ENCODE measurements at regions not wholly inside any gene's neighbourhood (a gene's known extent, or its start where the extent isn't known, plus 50 kb on each side); places are given as distances from the start of the nearest gene placed in this dataset.
"Not testable (repeated sequence)": the region's sequence is repeated elsewhere in the genome, so short reads cannot be mapped to it uniquely, and the experiment has no call there.

- not testable (repeated sequence) for H3K27me3 Mint-ChIP-seq (ENCODE audit: low read depth in 3 of 3); H3K4me3 Mint-ChIP-seq; DNase-seq; H3K4me1 Mint-ChIP-seq; H3K9me3 Mint-ChIP-seq; H3K27ac Mint-ChIP-seq; H3K36me3 Mint-ChIP-seq
Observed at GRCh38 chr1:143824266-143824665, 147.5 kb downstream of the FAM72C start.

- not testable (repeated sequence) for H3K9me3 Mint-ChIP-seq; H3K4me3 Mint-ChIP-seq; DNase-seq; H3K27me3 Mint-ChIP-seq (ENCODE audit: low read depth in 3 of 3); H3K27ac Mint-ChIP-seq; H3K4me1 Mint-ChIP-seq; H3K36me3 Mint-ChIP-seq
Observed at GRCh38 chr1:143820058-143820457, 151.7 kb downstream of the FAM72C start.

- not testable (repeated sequence) for H3K9me3 Mint-ChIP-seq; H3K27ac Mint-ChIP-seq; H3K36me3 Mint-ChIP-seq; H3K4me1 Mint-ChIP-seq; H3K27me3 Mint-ChIP-seq (ENCODE audit: low read depth in 3 of 3); H3K4me3 Mint-ChIP-seq; DNase-seq
Observed at GRCh38 chr1:143816369-143816768, 155.4 kb downstream of the FAM72C start.

- not testable (repeated sequence) for DNase-seq; H3K4me3 Mint-ChIP-seq; H3K27ac Mint-ChIP-seq; H3K4me1 Mint-ChIP-seq; H3K9me3 Mint-ChIP-seq; H3K36me3 Mint-ChIP-seq; H3K27me3 Mint-ChIP-seq (ENCODE audit: low read depth in 3 of 3)
Observed at GRCh38 chr1:143805374-143805773, 166.4 kb downstream of the FAM72C start.

GRCh38 chr1:143804707-143805356, 167.0 kb downstream of the FAM72C start:
- not testable (repeated sequence) for H3K4me1 Mint-ChIP-seq; H3K27ac Mint-ChIP-seq; DNase-seq; H3K27me3 Mint-ChIP-seq (ENCODE audit: low read depth in 3 of 3); H3K36me3 Mint-ChIP-seq; H3K4me3 Mint-ChIP-seq; H3K9me3 Mint-ChIP-seq

GRCh38 chr1:143803927-143804411, 167.8 kb downstream of the FAM72C start:
- H3K27ac Mint-ChIP-seq; H3K36me3 Mint-ChIP-seq; H3K27me3 Mint-ChIP-seq (ENCODE audit: low read depth in 3 of 3); H3K4me1 Mint-ChIP-seq; H3K9me3 Mint-ChIP-seq: not testable (repeated sequence)
- peak overlapping the region in 4 of 5 donors; percentile 59 to 83 (median 71) for H3K4me3 Mint-ChIP-seq
- DNase-seq, result peak in 2 of 3 donors; percentile 0 to 18

GRCh38 chr1:143803095-143803494, 168.7 kb downstream of the FAM72C start:
- H3K27me3 Mint-ChIP-seq (ENCODE audit: low read depth in 3 of 3); H3K4me3 Mint-ChIP-seq; H3K36me3 Mint-ChIP-seq; DNase-seq; H3K4me1 Mint-ChIP-seq; H3K27ac Mint-ChIP-seq; H3K9me3 Mint-ChIP-seq: not testable (repeated sequence)

- H3K36me3 Mint-ChIP-seq, result not testable (repeated sequence)
Observed at GRCh38 chr1:143799568-143800187, 172.1 kb downstream of the FAM72C start.

GRCh38 chr1:143796369-143796768, 175.4 kb downstream of the FAM72C start:
- not testable (repeated sequence) for H3K36me3 Mint-ChIP-seq; DNase-seq; H3K4me1 Mint-ChIP-seq; H3K27me3 Mint-ChIP-seq (ENCODE audit: low read depth in 3 of 3); H3K4me3 Mint-ChIP-seq; H3K27ac Mint-ChIP-seq; H3K9me3 Mint-ChIP-seq

More at GRCh38 chr1:143799568-143800187, 172.1 kb downstream of the FAM72C start:
- not testable (repeated sequence) for H3K27me3 Mint-ChIP-seq (ENCODE audit: low read depth in 3 of 3); H3K27ac Mint-ChIP-seq; H3K4me1 Mint-ChIP-seq; H3K4me3 Mint-ChIP-seq; H3K9me3 Mint-ChIP-seq; DNase-seq

- H3K4me3 Mint-ChIP-seq; H3K27me3 Mint-ChIP-seq (ENCODE audit: low read depth in 3 of 3); H3K36me3 Mint-ChIP-seq; H3K27ac Mint-ChIP-seq; H3K9me3 Mint-ChIP-seq; H3K4me1 Mint-ChIP-seq; DNase-seq: not testable (repeated sequence)
Observed at GRCh38 chr1:143792047-143792937, 179.5 kb downstream of the FAM72C start.

GRCh38 chr1:143786381-143786780, 185.4 kb downstream of the FAM72C start:
- H3K4me1 Mint-ChIP-seq; H3K36me3 Mint-ChIP-seq; H3K27ac Mint-ChIP-seq; H3K9me3 Mint-ChIP-seq; H3K4me3 Mint-ChIP-seq; H3K27me3 Mint-ChIP-seq (ENCODE audit: low read depth in 3 of 3); DNase-seq: not testable (repeated sequence)

GRCh38 chr1:143785883-143786282, 185.9 kb downstream of the FAM72C start:
- not testable (repeated sequence) for H3K27ac Mint-ChIP-seq; DNase-seq; H3K27me3 Mint-ChIP-seq (ENCODE audit: low read depth in 3 of 3); H3K9me3 Mint-ChIP-seq; H3K4me1 Mint-ChIP-seq; H3K36me3 Mint-ChIP-seq; H3K4me3 Mint-ChIP-seq

GRCh38 chr1:143784239-143784882, 187.4 kb downstream of the FAM72C start:
- H3K9me3 Mint-ChIP-seq; H3K4me3 Mint-ChIP-seq; H3K27me3 Mint-ChIP-seq (ENCODE audit: low read depth in 3 of 3); H3K27ac Mint-ChIP-seq; DNase-seq; H3K4me1 Mint-ChIP-seq; H3K36me3 Mint-ChIP-seq: not testable (repeated sequence)

GRCh38 chr1:143778178-143778577, 193.6 kb downstream of the FAM72C start:
- H3K36me3 Mint-ChIP-seq; DNase-seq; H3K4me1 Mint-ChIP-seq; H3K9me3 Mint-ChIP-seq; H3K27ac Mint-ChIP-seq; H3K4me3 Mint-ChIP-seq; H3K27me3 Mint-ChIP-seq (ENCODE audit: low read depth in 3 of 3): not testable (repeated sequence)

Data from immature natural killer cell (primary cell).